ENCODE measurements at regions not wholly inside any gene's neighbourhood (a gene's known extent, or its start where the extent isn't known, plus 50 kb on each side); places are given as distances from the start of the nearest gene placed in this dataset.

DNA sequence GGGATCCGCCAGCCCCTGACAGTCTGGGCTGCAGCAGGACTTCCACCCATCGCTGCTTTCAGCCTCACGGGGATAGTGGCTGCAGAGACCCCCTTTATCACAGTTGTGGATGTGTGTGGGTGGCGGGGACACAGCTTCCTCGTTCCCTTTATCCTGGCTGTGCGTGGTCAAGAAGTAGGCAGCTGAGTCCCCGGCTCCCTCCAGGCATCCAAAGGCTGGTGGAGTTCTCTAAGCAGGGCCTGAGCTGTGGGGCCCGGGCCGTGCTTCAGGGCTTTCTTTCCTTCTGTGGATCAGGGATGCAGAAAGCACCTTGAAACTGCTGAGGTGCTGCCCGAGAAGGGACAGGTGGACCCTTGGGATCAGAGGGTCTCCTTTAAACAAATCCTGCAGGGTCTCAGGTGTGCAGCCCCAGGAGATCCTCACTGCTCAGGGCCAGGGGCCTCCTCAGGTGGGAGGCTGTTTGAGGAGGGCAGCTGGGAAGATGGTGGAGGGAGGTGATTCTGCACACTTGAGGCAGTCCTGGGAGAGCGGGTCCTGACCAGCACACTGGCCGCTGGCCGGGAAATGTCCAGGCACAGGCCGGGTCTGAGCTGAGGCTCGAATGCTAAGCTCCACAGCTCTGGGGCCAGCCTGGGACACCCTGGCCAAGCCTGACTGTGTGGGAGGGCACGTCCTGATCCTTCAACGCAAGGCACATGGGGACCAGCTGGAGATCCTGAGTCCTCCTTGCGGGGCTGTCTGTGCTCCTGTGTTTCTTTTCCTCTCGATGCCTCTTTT lies 1024.3 kb downstream of the BRD1 start:
- TF ChIP-seq POLR2A (IDR thresholded peaks at IDR 0.05), result no peak
- TF ChIP-seq, protein P1, sequence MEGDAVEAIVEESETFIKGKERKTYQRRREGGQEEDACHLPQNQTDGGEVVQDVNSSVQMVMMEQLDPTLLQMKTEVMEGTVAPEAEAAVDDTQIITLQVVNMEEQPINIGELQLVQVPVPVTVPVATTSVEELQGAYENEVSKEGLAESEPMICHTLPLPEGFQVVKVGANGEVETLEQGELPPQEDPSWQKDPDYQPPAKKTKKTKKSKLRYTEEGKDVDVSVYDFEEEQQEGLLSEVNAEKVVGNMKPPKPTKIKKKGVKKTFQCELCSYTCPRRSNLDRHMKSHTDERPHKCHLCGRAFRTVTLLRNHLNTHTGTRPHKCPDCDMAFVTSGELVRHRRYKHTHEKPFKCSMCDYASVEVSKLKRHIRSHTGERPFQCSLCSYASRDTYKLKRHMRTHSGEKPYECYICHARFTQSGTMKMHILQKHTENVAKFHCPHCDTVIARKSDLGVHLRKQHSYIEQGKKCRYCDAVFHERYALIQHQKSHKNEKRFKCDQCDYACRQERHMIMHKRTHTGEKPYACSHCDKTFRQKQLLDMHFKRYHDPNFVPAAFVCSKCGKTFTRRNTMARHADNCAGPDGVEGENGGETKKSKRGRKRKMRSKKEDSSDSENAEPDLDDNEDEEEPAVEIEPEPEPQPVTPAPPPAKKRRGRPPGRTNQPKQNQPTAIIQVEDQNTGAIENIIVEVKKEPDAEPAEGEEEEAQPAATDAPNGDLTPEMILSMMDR (IDR thresholded peaks at IDR 0.05), result no peak

All from esophagus squamous epithelium (tissue), 4 donors.